NT2/D1 (cell line): ENCODE measurements at regions not wholly inside any gene's neighbourhood (a gene's known extent, or its start where the extent isn't known, plus 50 kb on each side); places are given as distances from the start of the nearest gene placed in this dataset.

Experiments used
- SUZ12 ChIP-seq: IDR thresholded peaks from 2 replicates; pipeline ENCODE4 v1.6.1; 2011; ENCODE audit not compliant: insufficient read length, insufficient read depth; ENCODE audit errors: extremely low read depth
- YY1 ChIP-seq: IDR thresholded peaks from 2 replicates; pipeline ENCODE4 v1.6.1; 2011; ENCODE audit not compliant: insufficient read length, insufficient read depth
- ZNF274 ChIP-seq: IDR thresholded peaks from 2 replicates; pipeline ENCODE4 v1.6.1; 2011; ENCODE audit warnings: mild to moderate bottlenecking, low read depth, low read length

DNA sequence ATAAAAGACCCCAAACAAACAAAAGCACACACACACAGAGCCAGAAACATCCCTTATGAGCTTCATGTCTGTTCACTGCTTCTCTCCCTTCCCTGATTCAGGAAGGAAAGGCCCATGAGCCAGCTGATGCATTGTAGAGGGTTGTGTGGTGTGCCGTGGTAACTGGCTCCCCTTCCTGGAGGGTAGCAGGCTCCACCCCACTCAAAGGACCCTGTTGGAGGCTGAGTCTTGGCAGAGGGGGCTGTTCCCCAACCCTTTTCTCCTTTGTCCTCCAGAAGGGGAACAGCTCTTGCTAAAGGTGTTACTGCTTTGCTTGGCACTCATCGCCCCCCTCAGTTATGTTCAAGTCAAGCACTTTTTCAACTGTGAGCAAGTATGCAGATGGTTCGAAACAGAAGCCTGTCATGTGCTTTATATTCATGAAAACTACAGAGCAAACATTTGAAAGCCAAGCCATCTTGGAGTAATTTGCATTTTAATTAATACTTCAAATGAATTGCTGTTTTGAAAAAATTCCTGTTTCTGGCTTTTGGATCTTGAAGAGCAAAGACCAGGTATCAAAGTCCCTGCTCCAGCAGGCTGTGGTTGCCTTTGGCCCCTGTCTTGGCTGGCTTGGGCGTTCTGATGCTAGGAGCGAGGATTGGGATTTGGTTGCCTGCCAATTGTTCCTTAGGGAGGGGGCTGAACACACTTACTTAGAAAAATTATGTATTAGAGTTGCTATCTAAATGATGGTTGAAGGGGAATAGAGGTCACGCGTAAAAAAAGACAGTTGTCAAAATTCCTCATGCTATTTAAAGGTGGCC, 267.8 kb downstream of the TSN start:
- no peak for TF ChIP-seq ZNF274
- TF ChIP-seq SUZ12, result no peak
- no peak for TF ChIP-seq YY1
